Umbilical cord (tissue), 1 donor: ENCODE measurements at regions not wholly inside any gene's neighbourhood (a gene's known extent, or its start where the extent isn't known, plus 50 kb on each side); places are given as distances from the start of the nearest gene placed in this dataset.
A peak's percentile ranks its signal among the peaks of the same experiment; 100 is the strongest.
"Not testable (repeated sequence)": the region's sequence is repeated elsewhere in the genome, so short reads cannot be mapped to it uniquely, and the experiment has no call there.

Source experiments
- DNase-seq: peaks from one replicate; pipeline ENCODE4 v3.0.0-alpha.2; 2015; ENCODE audit warnings: low spot score

GRCh38 chrX:109878236-109878635 is 124.7 kb upstream of the TMEM164 start:
- DNase-seq = no peak

GRCh38 chrX:109879991-109880390 is 122.9 kb upstream of the TMEM164 start:
- DNase-seq = no peak

- DNase-seq = no peak
Observed at GRCh38 chrX:109880629-109881028, 122.3 kb upstream of the TMEM164 start.

- DNase-seq = no peak
Observed at GRCh38 chrX:109886122-109886761, 116.7 kb upstream of the TMEM164 start.

- peak; percentile 5 for DNase-seq
Observed at GRCh38 chrX:109889289-109890006, 113.5 kb upstream of the TMEM164 start.

GRCh38 chrX:109890300-109890699 is 112.6 kb upstream of the TMEM164 start:
- DNase-seq = no peak

GRCh38 chrX:109890910-109891502 is 111.9 kb upstream of the TMEM164 start:
- DNase-seq = peak; percentile 57

- not testable (repeated sequence) for DNase-seq
Observed at GRCh38 chrX:109896024-109896423, 106.9 kb upstream of the TMEM164 start.

- no peak for DNase-seq
Observed at GRCh38 chrX:109902665-109903064, 100.2 kb upstream of the TMEM164 start.

GRCh38 chrX:109911046-109911445 is 91.9 kb upstream of the TMEM164 start:
- DNase-seq = no peak

GRCh38 chrX:109912993-109913392 is 89.9 kb upstream of the TMEM164 start:
- DNase-seq = not testable (repeated sequence)

GRCh38 chrX:109914114-109914849 is 88.6 kb upstream of the TMEM164 start:
- no peak for DNase-seq

- DNase-seq = no peak
Observed at GRCh38 chrX:109918753-109919152, 84.2 kb upstream of the TMEM164 start.

- peak; percentile 26 for DNase-seq
Observed at GRCh38 chrX:109920325-109920724, 82.6 kb upstream of the TMEM164 start.

GRCh38 chrX:109920868-109921267 is 82.0 kb upstream of the TMEM164 start:
- DNase-seq = no peak

- DNase-seq = no peak
Observed at GRCh38 chrX:109922190-109922589, 80.7 kb upstream of the TMEM164 start.

GRCh38 chrX:109925003-109925402 is 77.9 kb upstream of the TMEM164 start:
- DNase-seq = not testable (repeated sequence)

- no peak for DNase-seq
Observed at GRCh38 chrX:109925656-109926055, 77.3 kb upstream of the TMEM164 start.

GRCh38 chrX:109926118-109926517 is 76.8 kb upstream of the TMEM164 start:
- no peak for DNase-seq

GRCh38 chrX:109926743-109927662 is 75.9 kb upstream of the TMEM164 start:
- no peak for DNase-seq

GRCh38 chrX:109927663-109928273 is 75.1 kb upstream of the TMEM164 start:
- no peak for DNase-seq
